NCI-H82 treated with DMSO at 0.1 percent for 48 hours (cell line): ENCODE measurements at regions not wholly inside any gene's neighbourhood (a gene's known extent, or its start where the extent isn't known, plus 50 kb on each side); places are given as distances from the start of the nearest gene placed in this dataset.

Experiments used
- DNase-seq: peaks from one replicate; lab custom pipeline; 2025; ENCODE audit not compliant: unreplicated experiment; lab: John Stamatoyannopoulos, UW

- no peak for DNase-seq
These were observed 90.9 kb downstream of the ZNF280B start for GRCh38 chr22:22417495-22418162.

- no peak for DNase-seq
These were observed 90.4 kb downstream of the ZNF280B start for GRCh38 chr22:22418163-22418549.

- no peak for DNase-seq
These were observed 89.6 kb downstream of the ZNF280B start for GRCh38 chr22:22418957-22419356.

- DNase-seq: no peak
These were observed 88.0 kb downstream of the ZNF280B start for GRCh38 chr22:22420580-22420979.

GRCh38 chr22:22421392-22421791 lies 87.2 kb downstream of the ZNF280B start:
- DNase-seq: no peak

GRCh38 chr22:22422629-22423112 lies 85.9 kb downstream of the ZNF280B start:
- DNase-seq: peak; percentile 56

GRCh38 chr22:22423681-22424080 lies 84.9 kb downstream of the ZNF280B start:
- DNase-seq: no peak

- no peak for DNase-seq
These were observed 84.2 kb downstream of the ZNF280B start for GRCh38 chr22:22424210-22424800.

GRCh38 chr22:22424956-22425355 lies 83.6 kb downstream of the ZNF280B start:
- no peak for DNase-seq

GRCh38 chr22:22425356-22425755 lies 83.2 kb downstream of the ZNF280B start:
- no peak for DNase-seq

GRCh38 chr22:22425783-22426624 lies 82.5 kb downstream of the ZNF280B start:
- DNase-seq: no peak

- DNase-seq: no peak
These were observed 80.9 kb downstream of the ZNF280B start for GRCh38 chr22:22427542-22428065.

- DNase-seq: no peak
These were observed 80.1 kb downstream of the ZNF280B start for GRCh38 chr22:22428222-22429098.

- DNase-seq: no peak
These were observed 79.0 kb downstream of the ZNF280B start for GRCh38 chr22:22429369-22430108.

- no peak for DNase-seq
These were observed 78.3 kb downstream of the ZNF280B start for GRCh38 chr22:22430111-22430820.

- DNase-seq: peak; percentile 44
These were observed 77.0 kb downstream of the ZNF280B start for GRCh38 chr22:22431271-22432220.

- no peak for DNase-seq
These were observed 76.1 kb downstream of the ZNF280B start for GRCh38 chr22:22432479-22432878.

GRCh38 chr22:22432937-22433336 lies 75.6 kb downstream of the ZNF280B start:
- DNase-seq: no peak
